ENCODE measurements at regions not wholly inside any gene's neighbourhood (a gene's known extent, or its start where the extent isn't known, plus 50 kb on each side); places are given as distances from the start of the nearest gene placed in this dataset.
"Not testable (repeated sequence)": the region's sequence is repeated elsewhere in the genome, so short reads cannot be mapped to it uniquely, and the experiment has no call there.

GRCh38 chr14:105589161-105589925, 63.0 kb downstream of the TMEM121 start:
- no peak for DNase-seq (ENCODE audit: low read depth)
- H3K4me3 ChIP-seq (ENCODE audit: low read depth, low read length): no peak overlapping the region
- no peak for TF ChIP-seq CTCF (IDR thresholded peaks at IDR 0.05; ENCODE audit: insufficient read depth, low read depth, low read length)

DNA sequence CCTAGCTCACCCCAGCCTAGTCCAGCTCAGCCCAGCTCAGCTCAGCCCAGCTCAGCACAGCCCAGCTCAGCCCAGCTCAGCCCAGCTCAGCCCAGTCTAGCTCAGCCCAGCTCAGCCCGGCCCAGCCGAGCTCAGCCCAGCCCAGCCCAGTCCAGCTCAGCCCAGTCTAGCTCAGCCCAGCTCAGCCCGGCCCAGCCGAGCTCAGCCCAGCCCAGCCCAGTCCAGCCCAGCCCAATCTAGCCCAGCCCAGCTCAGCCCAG, 63.5 kb downstream of the TMEM121 start:
- H3K4me3 ChIP-seq (ENCODE audit: low read depth, low read length); DNase-seq (ENCODE audit: low read depth): not testable (repeated sequence)

DNA sequence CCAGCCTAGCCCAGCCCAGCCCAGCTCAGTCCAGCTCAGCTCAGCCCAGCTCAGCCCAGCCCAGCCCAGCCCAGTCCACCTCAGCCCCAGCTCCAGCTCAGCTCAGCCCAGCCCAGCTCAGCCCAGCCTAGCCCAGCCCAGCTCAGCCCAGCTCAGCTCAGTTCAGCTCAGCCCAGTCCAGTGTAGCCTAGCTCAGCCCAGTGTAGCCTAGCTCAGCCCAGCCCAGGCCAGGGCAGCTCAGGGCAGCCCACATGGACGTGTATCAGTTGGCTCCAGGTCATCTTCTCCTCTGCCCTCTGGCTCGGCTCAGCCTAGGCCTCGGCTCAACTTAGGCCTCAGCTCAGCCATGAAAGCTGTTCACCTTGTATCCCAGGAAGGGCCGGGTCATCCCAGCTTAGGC, 64.7 kb downstream of the TMEM121 start:
- no peak for TF ChIP-seq CTCF (IDR thresholded peaks at IDR 0.05; ENCODE audit: insufficient read depth, low read depth, low read length)
- no peak for DNase-seq (ENCODE audit: low read depth)

DNA sequence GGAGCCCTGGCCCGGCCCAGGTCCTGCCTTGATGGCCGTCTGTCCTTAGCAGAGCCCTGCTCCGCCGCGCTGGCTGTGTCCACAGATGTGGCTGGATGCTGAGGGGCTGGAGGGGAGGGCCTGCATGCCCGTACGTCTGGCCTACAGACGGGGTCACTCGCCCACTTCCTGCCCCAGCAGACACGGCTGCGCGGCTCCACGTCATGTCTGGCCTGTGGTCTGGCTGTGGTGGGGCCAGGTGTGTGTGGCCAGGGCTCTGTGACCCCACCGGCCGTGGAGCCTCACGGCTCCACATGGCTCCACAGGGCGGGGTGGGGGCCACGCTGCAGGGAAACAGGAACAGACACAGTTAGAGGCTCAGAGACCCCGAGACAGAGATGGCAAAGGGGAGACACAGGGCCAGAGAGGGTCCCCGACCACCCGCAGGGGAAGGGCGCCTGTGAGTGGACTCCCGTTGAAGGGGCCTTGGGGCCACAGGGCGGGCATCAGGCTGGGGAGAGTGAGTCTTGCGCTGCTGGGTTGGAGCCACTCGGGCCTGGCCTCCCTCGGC, 65.5 kb downstream of the TMEM121 start:
- not testable (repeated sequence) for DNase-seq (ENCODE audit: low read depth)

More for the DNA sequence above, 64.7 kb downstream of the TMEM121 start:
- H3K4me3 ChIP-seq (ENCODE audit: low read depth, low read length): no peak overlapping the region

GRCh38 chr14:105592646-105593045, 66.3 kb downstream of the TMEM121 start:
- H3K4me3 ChIP-seq (ENCODE audit: low read depth, low read length); DNase-seq (ENCODE audit: low read depth): not testable (repeated sequence)

More for the DNA sequence above, 65.5 kb downstream of the TMEM121 start:
- not testable (repeated sequence) for H3K4me3 ChIP-seq (ENCODE audit: low read depth, low read length)

GRCh38 chr14:105595346-105595745, 69.0 kb downstream of the TMEM121 start:
- not testable (repeated sequence) for DNase-seq (ENCODE audit: low read depth)

DNA sequence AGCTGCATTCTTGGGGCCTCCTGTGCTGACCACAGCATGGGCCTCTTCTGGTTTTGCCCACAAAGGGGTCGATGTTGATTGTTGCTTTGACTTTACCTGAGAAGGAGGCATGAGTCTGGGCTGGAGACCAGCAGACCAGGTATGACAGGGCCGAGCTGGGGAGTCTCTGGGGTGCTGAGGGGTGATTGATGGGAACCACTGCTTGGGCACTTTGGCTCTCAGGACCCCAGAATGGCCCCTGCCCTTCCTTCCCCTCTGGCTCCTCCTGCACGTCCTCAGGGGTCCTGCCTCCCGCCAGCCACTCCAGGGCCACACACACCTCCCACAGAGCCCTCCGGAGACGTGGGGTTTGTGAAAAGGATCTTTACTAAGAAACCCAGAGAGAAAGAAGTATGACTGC, 70.0 kb downstream of the TMEM121 start:
- DNase-seq (ENCODE audit: low read depth); H3K4me3 ChIP-seq (ENCODE audit: low read depth, low read length): not testable (repeated sequence)

More at GRCh38 chr14:105595346-105595745, 69.0 kb downstream of the TMEM121 start:
- H3K4me3 ChIP-seq (ENCODE audit: low read depth, low read length): not testable (repeated sequence)

- not testable (repeated sequence) for DNase-seq (ENCODE audit: low read depth); H3K4me3 ChIP-seq (ENCODE audit: low read depth, low read length)
These were observed 71.8 kb downstream of the TMEM121 start for GRCh38 chr14:105598040-105598763.

DNA sequence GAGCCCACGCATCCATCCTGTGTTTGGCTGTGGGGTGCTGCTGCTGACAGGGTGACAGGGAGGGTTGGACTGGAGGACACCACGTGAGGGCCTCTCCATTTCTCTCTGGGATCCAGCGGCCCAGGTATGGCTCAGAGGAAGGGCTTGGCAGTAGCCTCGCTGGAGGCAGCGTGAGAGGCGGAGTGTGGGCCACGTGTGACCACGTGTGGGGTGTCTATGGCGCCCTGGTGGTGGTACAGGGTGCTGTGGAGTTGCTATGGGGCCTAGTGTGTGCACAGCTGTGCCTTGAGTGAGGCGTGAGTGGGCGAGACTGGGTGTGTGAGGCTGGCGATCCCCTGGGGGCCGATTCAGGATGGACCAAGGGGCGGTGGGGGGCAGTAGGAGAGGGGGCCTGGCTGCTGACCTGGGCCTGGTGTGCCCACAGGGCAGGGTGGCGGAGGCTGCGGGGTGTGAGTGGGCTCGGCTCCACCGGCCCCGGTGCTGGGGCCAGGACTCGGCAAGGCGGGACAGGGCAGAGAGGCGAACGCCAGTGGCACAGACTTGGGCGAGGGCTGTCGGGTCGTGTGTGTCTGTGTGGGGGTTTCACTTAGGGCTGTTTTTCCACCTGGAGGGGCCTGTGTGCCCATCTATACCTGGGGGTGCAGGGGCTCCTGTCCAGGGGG, 72.7 kb downstream of the TMEM121 start:
- not testable (repeated sequence) for DNase-seq (ENCODE audit: low read depth); H3K4me3 ChIP-seq (ENCODE audit: low read depth, low read length)

DNA sequence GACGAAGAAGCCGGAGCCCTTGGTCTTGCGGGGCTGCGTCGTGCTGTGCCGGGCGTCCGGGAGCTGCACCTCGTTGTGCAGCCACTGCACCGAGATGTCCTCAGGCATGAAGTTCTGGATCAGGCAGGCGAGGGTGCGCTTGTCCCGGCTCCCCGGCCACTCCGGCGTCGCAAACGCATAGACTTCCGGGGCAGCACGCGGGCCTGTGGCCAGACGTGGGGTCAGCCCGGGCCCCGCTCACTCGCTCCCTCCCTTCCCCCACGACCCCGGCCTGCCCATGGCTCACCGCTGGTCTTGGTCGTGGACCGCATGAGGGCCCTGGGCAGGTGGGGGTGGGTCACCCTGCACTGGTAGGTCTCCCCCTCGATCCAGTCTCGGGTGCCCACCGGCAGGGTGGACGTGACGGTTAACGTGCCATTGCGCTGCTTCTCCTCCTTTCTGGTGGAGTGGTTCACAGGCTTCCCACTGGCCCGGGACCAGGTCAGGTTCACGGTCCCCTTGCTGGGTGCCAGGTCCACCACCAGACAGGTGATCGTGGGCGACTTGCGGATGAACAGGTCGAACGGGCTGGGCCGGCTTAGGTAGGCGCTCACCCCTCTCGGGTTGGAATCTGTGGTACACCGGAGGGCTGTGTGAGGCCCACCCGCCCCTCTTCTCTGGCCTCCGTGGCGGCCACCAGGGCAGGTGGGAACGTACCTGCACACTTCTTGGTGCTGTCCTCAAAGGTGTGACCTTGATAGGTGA, 74.0 kb downstream of the TMEM121 start:
- not testable (repeated sequence) for DNase-seq (ENCODE audit: low read depth); H3K4me3 ChIP-seq (ENCODE audit: low read depth, low read length)

- no peak overlapping the region for H3K4me3 ChIP-seq (ENCODE audit: low read depth, low read length)
- DNase-seq (ENCODE audit: low read depth): no peak
- TF ChIP-seq CTCF (IDR thresholded peaks at IDR 0.05; ENCODE audit: insufficient read depth, low read depth, low read length): no peak
These were observed 74.6 kb downstream of the TMEM121 start for GRCh38 chr14:105600939-105601359.

Measured in fibroblast of villous mesenchyme (primary cell).